ENCODE measurements at regions not wholly inside any gene's neighbourhood (a gene's known extent, or its start where the extent isn't known, plus 50 kb on each side); places are given as distances from the start of the nearest gene placed in this dataset.
"Not testable (repeated sequence)": the region's sequence is repeated elsewhere in the genome, so short reads cannot be mapped to it uniquely, and the experiment has no call there.

DNA sequence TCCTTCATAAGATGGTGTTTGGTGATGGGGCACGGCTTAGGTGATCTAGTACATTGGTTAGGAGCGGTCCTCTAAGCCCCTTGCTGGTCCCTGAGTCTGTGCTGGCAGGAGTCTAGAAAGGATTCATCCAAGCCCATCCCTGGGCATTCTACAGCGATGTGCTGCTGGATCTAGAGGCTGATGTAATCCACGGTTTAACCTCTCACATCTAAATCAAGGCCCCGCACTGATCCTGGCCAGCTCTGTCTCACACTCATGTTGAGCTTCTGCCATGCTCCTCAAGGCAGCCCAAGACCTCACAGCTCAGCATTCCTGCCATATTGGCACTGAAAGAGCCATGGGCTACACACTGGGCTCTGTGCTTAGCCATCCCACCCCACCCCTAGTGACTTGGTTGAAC, 664.8 kb downstream of the STK39 start:
- Histone ChIP-seq H3K9me3 (ENCODE audit: control insufficient read depth, low read length) (no peaks in the 10 kb centered on the region), H3K36me3 (ENCODE audit: control insufficient read depth, insufficient read depth, low read length, severe bottlenecking) (no peaks in the 10 kb centered on the region), H3K4me3 (ENCODE audit: low read length) (peak overlapping the region; percentile 57), H3K9ac (ENCODE audit: low read length) (no peak overlapping the region), H3K4me1 (ENCODE audit: control insufficient read depth, insufficient read depth, low read length) (peaks cover 21% of the 10 kb centered on the region), H3K27me3 (replicated peaks; ENCODE audit: control insufficient read depth, insufficient read depth, low read length) (peaks cover 3% of the 10 kb centered on the region)
- no peak for DNase-seq (ENCODE audit: low read depth)

DNA sequence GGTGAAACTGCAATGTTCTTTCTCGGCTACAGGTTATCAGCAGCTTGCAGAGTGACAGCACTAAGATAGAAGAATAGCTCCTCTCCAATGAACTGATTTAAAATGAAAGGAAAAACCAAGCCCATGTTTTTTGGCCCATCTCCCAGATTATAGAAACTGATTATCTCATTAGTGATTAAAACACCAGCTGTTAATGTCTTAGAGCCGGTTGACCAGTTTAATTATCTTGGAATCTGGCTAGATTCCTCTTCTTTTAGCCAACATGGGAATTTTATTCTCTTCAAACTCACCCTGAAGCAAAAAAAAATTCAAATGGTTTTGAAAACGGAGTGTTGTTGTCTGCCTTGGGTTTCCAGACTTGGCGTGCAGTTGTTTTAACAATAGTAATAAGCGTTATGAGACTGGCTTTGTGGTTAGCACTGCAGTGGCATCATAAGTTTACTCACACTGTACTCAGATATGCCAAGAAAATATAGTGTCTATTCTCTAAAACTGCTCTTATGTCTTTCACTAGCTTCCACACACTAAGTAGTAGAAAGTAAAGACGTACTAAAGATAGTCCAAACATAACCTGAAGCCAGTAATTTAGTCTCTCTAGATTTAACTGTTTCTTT, 665.3 kb downstream of the STK39 start:
- no peaks in the 10 kb centered on the region for H3K36me3 ChIP-seq (ENCODE audit: control insufficient read depth, insufficient read depth, low read length, severe bottlenecking)
- peak overlapping the region; percentile 57 for H3K4me3 ChIP-seq (ENCODE audit: low read length)
- H3K9me3 ChIP-seq (ENCODE audit: control insufficient read depth, low read length): no peaks in the 10 kb centered on the region
- peaks cover 21% of the 10 kb centered on the region for H3K4me1 ChIP-seq (ENCODE audit: control insufficient read depth, insufficient read depth, low read length)
- DNase-seq (ENCODE audit: low read depth): no peak
- peaks cover 3% of the 10 kb centered on the region for H3K27me3 ChIP-seq (replicated peaks; ENCODE audit: control insufficient read depth, insufficient read depth, low read length)
- no peak overlapping the region for H3K9ac ChIP-seq (ENCODE audit: low read length)

DNA sequence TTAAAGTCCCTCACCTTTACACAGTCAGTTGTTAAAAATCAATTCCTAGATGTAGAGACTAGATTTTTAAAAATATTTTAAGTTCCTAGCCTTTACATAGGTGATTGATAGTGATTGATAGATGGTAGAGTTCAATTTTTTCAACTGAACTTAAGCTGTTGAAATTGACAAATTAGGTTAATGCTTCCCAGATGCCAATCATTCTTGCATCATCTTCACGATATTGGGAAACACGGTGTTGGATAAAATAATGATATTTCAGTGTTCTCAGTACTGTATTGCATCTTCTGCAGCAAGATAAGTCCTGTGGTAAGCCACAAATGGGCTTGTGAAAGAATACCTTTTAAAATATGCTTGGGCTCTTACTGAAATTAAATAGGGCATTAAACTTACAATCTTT, 667.6 kb downstream of the STK39 start:
- Histone ChIP-seq H3K4me1 (ENCODE audit: control insufficient read depth, insufficient read depth, low read length) (peaks cover 21% of the 10 kb centered on the region), H3K9me3 (ENCODE audit: control insufficient read depth, low read length) (no peaks in the 10 kb centered on the region), H3K4me3 (ENCODE audit: low read length) (no peak overlapping the region), H3K36me3 (ENCODE audit: control insufficient read depth, insufficient read depth, low read length, severe bottlenecking) (no peaks in the 10 kb centered on the region), H3K27me3 (replicated peaks; ENCODE audit: control insufficient read depth, insufficient read depth, low read length) (peaks cover 3% of the 10 kb centered on the region), H3K9ac (ENCODE audit: low read length) (no peak overlapping the region)
- peak; percentile 3 for DNase-seq (ENCODE audit: low read depth)

DNA sequence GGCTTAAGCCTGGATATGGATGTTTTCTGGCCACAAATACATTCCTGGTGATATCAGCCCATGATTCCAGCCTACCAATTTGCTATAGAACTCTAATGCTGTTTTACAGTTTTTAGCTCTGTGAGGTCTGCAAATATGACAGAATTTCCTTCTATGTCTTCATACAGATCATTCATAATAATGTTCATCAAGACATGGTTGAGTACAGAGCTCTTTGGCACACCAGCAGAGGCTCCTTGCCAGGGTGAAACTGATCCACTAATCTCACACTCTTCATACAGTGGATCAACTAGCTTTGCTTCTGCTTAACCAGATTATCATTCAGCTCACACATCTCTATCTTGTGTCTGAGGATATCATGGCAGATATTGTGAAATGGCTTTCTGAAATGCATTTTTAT, 672.1 kb downstream of the STK39 start:
- Histone ChIP-seq H3K9ac (ENCODE audit: low read length) (no peak overlapping the region), H3K9me3 (ENCODE audit: control insufficient read depth, low read length) (no peaks in the 10 kb centered on the region), H3K4me1 (ENCODE audit: control insufficient read depth, insufficient read depth, low read length) (no peaks in the 10 kb centered on the region), H3K36me3 (ENCODE audit: control insufficient read depth, insufficient read depth, low read length, severe bottlenecking) (no peaks in the 10 kb centered on the region), H3K4me3 (ENCODE audit: low read length) (no peak overlapping the region), H3K27me3 (replicated peaks; ENCODE audit: control insufficient read depth, insufficient read depth, low read length) (no peaks in the 10 kb centered on the region)
- DNase-seq (ENCODE audit: low read depth): no peak

DNA sequence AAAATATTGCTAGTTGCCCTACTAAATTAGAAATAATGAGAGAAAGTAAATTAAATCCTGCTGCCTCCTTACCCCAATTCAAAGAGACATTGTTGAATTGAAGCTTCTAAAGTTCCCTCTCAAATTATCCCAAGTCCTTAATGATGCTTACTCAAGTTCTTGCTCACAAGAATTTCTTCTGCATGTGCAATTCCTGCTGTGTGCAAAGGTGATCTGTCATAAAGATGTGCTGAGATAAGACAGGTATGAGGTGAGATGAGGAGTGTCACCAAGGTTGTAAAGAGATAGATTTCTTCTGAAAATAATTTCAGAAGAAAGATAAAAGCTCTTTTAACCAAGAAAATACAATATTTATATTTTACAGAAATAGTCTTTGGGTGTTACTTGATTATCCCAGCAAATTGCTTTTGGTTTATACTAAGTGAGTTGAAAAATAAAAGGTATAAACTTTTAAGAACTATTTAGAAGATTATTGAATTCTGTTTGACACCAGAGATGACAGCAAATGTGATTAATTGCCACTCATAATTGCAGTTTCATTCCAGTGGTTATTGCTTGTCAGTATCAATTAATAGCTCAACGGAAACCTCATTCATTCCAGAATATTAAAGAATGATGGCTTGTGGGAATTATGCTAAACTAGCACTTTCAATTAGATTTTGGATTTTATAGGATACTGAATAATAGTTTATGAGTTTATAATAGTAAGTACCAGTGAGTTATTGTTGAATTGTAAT, 674.3 kb downstream of the STK39 start:
- DNase-seq (ENCODE audit: low read depth): no peak
- H3K9ac ChIP-seq (ENCODE audit: low read length): no peak overlapping the region
- no peaks in the 10 kb centered on the region for H3K36me3 ChIP-seq (ENCODE audit: control insufficient read depth, insufficient read depth, low read length, severe bottlenecking)
- no peaks in the 10 kb centered on the region for H3K4me1 ChIP-seq (ENCODE audit: control insufficient read depth, insufficient read depth, low read length)
- no peak overlapping the region for H3K4me3 ChIP-seq (ENCODE audit: low read length)
- no peaks in the 10 kb centered on the region for H3K9me3 ChIP-seq (ENCODE audit: control insufficient read depth, low read length)
- no peaks in the 10 kb centered on the region for H3K27me3 ChIP-seq (replicated peaks; ENCODE audit: control insufficient read depth, insufficient read depth, low read length)

GRCh38 chr2:167570370-167570769, 677.0 kb downstream of the STK39 start:
- no peaks in the 10 kb centered on the region for H3K9me3 ChIP-seq (ENCODE audit: control insufficient read depth, low read length)
- H3K4me1 ChIP-seq (ENCODE audit: control insufficient read depth, insufficient read depth, low read length): no peaks in the 10 kb centered on the region
- no peaks in the 10 kb centered on the region for H3K27me3 ChIP-seq (replicated peaks; ENCODE audit: control insufficient read depth, insufficient read depth, low read length)
- H3K9ac ChIP-seq (ENCODE audit: low read length): no peak overlapping the region
- no peak for DNase-seq (ENCODE audit: low read depth)
- H3K36me3 ChIP-seq (ENCODE audit: control insufficient read depth, insufficient read depth, low read length, severe bottlenecking): no peaks in the 10 kb centered on the region
- H3K4me3 ChIP-seq (ENCODE audit: low read length): no peak overlapping the region

GRCh38 chr2:167563885-167564619, 675.8 kb downstream of the XIRP2 start:
- H3K4me1 ChIP-seq (ENCODE audit: control insufficient read depth, insufficient read depth, low read length); H3K27me3 ChIP-seq (replicated peaks; ENCODE audit: control insufficient read depth, insufficient read depth, low read length); DNase-seq (ENCODE audit: low read depth); H3K9me3 ChIP-seq (ENCODE audit: control insufficient read depth, low read length); H3K36me3 ChIP-seq (ENCODE audit: control insufficient read depth, insufficient read depth, low read length, severe bottlenecking); H3K4me3 ChIP-seq (ENCODE audit: low read length); H3K9ac ChIP-seq (ENCODE audit: low read length): not testable (repeated sequence)

GRCh38 chr2:167558272-167558991, 670.2 kb downstream of the XIRP2 start:
- not testable (repeated sequence) for H3K27me3 ChIP-seq (replicated peaks; ENCODE audit: control insufficient read depth, insufficient read depth, low read length); H3K9ac ChIP-seq (ENCODE audit: low read length); H3K36me3 ChIP-seq (ENCODE audit: control insufficient read depth, insufficient read depth, low read length, severe bottlenecking); H3K4me3 ChIP-seq (ENCODE audit: low read length); H3K9me3 ChIP-seq (ENCODE audit: control insufficient read depth, low read length); DNase-seq (ENCODE audit: low read depth)
- H3K4me1 ChIP-seq (ENCODE audit: control insufficient read depth, insufficient read depth, low read length): peaks cover 25% of the 10 kb centered on the region

DNA sequence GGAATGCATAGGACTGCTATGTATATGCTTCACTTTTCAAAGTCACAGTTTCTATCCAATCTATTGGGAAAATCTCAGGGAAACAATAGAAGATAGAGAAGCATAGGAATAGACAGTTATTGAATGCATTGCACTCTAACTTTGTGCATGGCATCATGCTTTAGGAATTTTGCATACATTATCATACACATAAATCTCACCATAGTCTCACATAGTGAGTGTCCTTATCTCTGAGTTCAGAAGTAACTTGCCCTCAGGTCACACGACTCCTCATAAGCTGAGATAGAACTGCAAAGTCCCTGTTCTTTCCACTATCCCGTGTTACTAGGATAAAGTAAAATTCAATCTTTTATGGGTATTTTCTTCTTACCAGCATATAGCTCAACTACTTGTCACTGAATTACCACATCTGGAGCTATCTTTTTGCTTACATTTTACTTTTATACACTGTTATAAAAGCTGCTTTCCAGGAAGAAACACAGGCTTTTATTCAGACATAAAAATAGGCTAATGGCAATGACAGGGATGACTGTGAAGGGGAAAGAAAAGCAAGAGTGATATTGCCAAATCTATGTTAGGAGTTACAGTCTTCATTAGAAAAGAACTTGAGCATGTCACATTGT, 666.9 kb downstream of the XIRP2 start:
- Histone ChIP-seq H3K9me3 (ENCODE audit: control insufficient read depth, low read length) (no peaks in the 10 kb centered on the region), H3K4me1 (ENCODE audit: control insufficient read depth, insufficient read depth, low read length) (peaks cover 32% of the 10 kb centered on the region), H3K36me3 (ENCODE audit: control insufficient read depth, insufficient read depth, low read length, severe bottlenecking) (no peaks in the 10 kb centered on the region), H3K9ac (ENCODE audit: low read length) (no peak overlapping the region), H3K4me3 (ENCODE audit: low read length) (no peak overlapping the region), H3K27me3 (replicated peaks; ENCODE audit: control insufficient read depth, insufficient read depth, low read length) (no peaks in the 10 kb centered on the region)
- DNase-seq (ENCODE audit: low read depth): no peak

GRCh38 chr2:167553635-167554034, 665.4 kb downstream of the XIRP2 start:
- H3K27me3 ChIP-seq (replicated peaks; ENCODE audit: control insufficient read depth, insufficient read depth, low read length): no peaks in the 10 kb centered on the region
- no peaks in the 10 kb centered on the region for H3K36me3 ChIP-seq (ENCODE audit: control insufficient read depth, insufficient read depth, low read length, severe bottlenecking)
- H3K4me1 ChIP-seq (ENCODE audit: control insufficient read depth, insufficient read depth, low read length): peaks cover 32% of the 10 kb centered on the region
- peak; percentile 21 for DNase-seq (ENCODE audit: low read depth)
- H3K9me3 ChIP-seq (ENCODE audit: control insufficient read depth, low read length): no peaks in the 10 kb centered on the region
- peak overlapping the region; percentile 30 for H3K9ac ChIP-seq (ENCODE audit: low read length)
- H3K4me3 ChIP-seq (ENCODE audit: low read length): no peak overlapping the region

- H3K4me1 ChIP-seq (ENCODE audit: control insufficient read depth, insufficient read depth, low read length): peaks cover 32% of the 10 kb centered on the region
- no peaks in the 10 kb centered on the region for H3K36me3 ChIP-seq (ENCODE audit: control insufficient read depth, insufficient read depth, low read length, severe bottlenecking)
- no peak for DNase-seq (ENCODE audit: low read depth)
- no peak overlapping the region for H3K9ac ChIP-seq (ENCODE audit: low read length)
- no peaks in the 10 kb centered on the region for H3K27me3 ChIP-seq (replicated peaks; ENCODE audit: control insufficient read depth, insufficient read depth, low read length)
- no peak overlapping the region for H3K4me3 ChIP-seq (ENCODE audit: low read length)
- no peaks in the 10 kb centered on the region for H3K9me3 ChIP-seq (ENCODE audit: control insufficient read depth, low read length)
Measured at GRCh38 chr2:167551416-167551815, 663.1 kb downstream of the XIRP2 start.

Data from adipocyte (in vitro differentiated cells).